Lower leg skin (tissue), 3 donors: ENCODE measurements at regions not wholly inside any gene's neighbourhood (a gene's known extent, or its start where the extent isn't known, plus 50 kb on each side); places are given as distances from the start of the nearest gene placed in this dataset.

Experiments used
- CTCF ChIP-seq, 3 donors: fragments of 450-650 bp; IDR thresholded peaks; one replicate each; pipeline ENCODE4 v1.5.1; 2016; ENCODE audit warnings: antibody characterized with exemption in 3 of 3, mild to moderate bottlenecking in 3 of 3, moderate library complexity in 2 of 3
- POLR2A ChIP-seq, 2 donors: fragments of 450-650 bp; IDR thresholded peaks; one replicate each; pipeline ENCODE4 v1.6.1; 2016 to 2017; ENCODE audit warnings: antibody characterized with exemption in 2 of 2, mild to moderate bottlenecking in 1 of 2, moderate library complexity in 1 of 2

- no peak for TF ChIP-seq CTCF (IDR thresholded peaks at IDR 0.05)
- no peak for TF ChIP-seq POLR2A (IDR thresholded peaks at IDR 0.05)
Observed at GRCh38 chr16:6300523-6300922, 1032.1 kb upstream of the RBFOX1 start.
